Neural cell (in vitro differentiated cells): ENCODE measurements at regions not wholly inside any gene's neighbourhood (a gene's known extent, or its start where the extent isn't known, plus 50 kb on each side); places are given as distances from the start of the nearest gene placed in this dataset.

Source experiments
- H2AFZ ChIP-seq: fragments of 200-600, 300-800 bp; sonication (generic), shearing (Covaris generic); 2 replicates; pipeline ENCODE4 v1.6.0; 2014; ENCODE audit warnings: low read depth, mild to moderate bottlenecking, antibody characterized with exemption, low read length, moderate library complexity
- H3F3A ChIP-seq: fragments of 200-600 bp; shearing (Covaris generic); 2 replicates; pipeline ENCODE4 v1.6.1; 2016; ENCODE audit warnings: mild to moderate bottlenecking, moderate library complexity, mixed read lengths, antibody characterized with exemption, low read length; ENCODE audit not compliant: insufficient read depth, poor library complexity, severe bottlenecking
- H3K27ac ChIP-seq: fragments of 200-600, 300-800 bp; sonication (generic), shearing (Covaris generic); 2 replicates; pipeline ENCODE4 v1.5.1; 2014; ENCODE audit warnings: mild to moderate bottlenecking, low read length, moderate library complexity
- H3K27me3 ChIP-seq: fragments of 300-800, 200-600 bp; sonication (generic), shearing (Covaris generic); 2 replicates; pipeline ENCODE4 v1.6.0; 2014; ENCODE audit warnings: mild to moderate bottlenecking, low read depth, low read length, moderate library complexity; ENCODE audit not compliant: insufficient read depth
- H3K36me3 ChIP-seq: fragments of 300-800, 200-600 bp; sonication (generic), shearing (Covaris generic); 2 replicates; pipeline ENCODE4 v1.5.1; 2014; ENCODE audit warnings: mild to moderate bottlenecking, antibody characterized with exemption, low read length, moderate library complexity; ENCODE audit not compliant: insufficient read depth
- H3K4me2 ChIP-seq: fragments of 300-800, 200-600 bp; sonication (generic), shearing (Covaris generic); 2 replicates; pipeline ENCODE4 v1.6.0; 2014; ENCODE audit warnings: mild to moderate bottlenecking, low read length
- H3K4me3 ChIP-seq: fragments of 300-800, 200-600 bp; sonication (generic), shearing (Covaris generic); 2 replicates; pipeline ENCODE4 v1.5.1; 2014; ENCODE audit warnings: mild to moderate bottlenecking, low read length, moderate library complexity
- H3K79me2 ChIP-seq: fragments of 200-600 bp; shearing (Covaris generic); replicated peaks from 2 replicates; pipeline ENCODE4 v1.6.0; 2014; ENCODE audit warnings: mild to moderate bottlenecking, low read length, moderate library complexity; ENCODE audit not compliant: insufficient read depth
- H3K9ac ChIP-seq: fragments of 300-800, 200-600 bp; sonication (generic), shearing (Covaris generic); 2 replicates; pipeline ENCODE4 v1.6.1; 2016; ENCODE audit warnings: mild to moderate bottlenecking, low read length, mixed read lengths
- H3K9me2 ChIP-seq: fragments of 200-600 bp; shearing (Covaris generic); 2 replicates; pipeline ENCODE4 v1.6.1; 2016; ENCODE audit warnings: mild to moderate bottlenecking, low read length, mixed read lengths; ENCODE audit not compliant: insufficient read depth
- H3K9me3 ChIP-seq: fragments of 200-600, 300-800 bp; sonication (generic), shearing (Covaris generic); 2 replicates; pipeline ENCODE4 v1.6.1; 2016; ENCODE audit warnings: mild to moderate bottlenecking, mixed run types, low read length, moderate library complexity, mixed read lengths
- H4K20me1 ChIP-seq: fragments of 200-600 bp; shearing (Covaris generic); 2 replicates; pipeline ENCODE4 v1.6.1; 2016; ENCODE audit warnings: mild to moderate bottlenecking, mixed run types; ENCODE audit not compliant: insufficient read depth
- CTCF ChIP-seq: fragments of 450-650 bp; IDR thresholded peaks from 2 replicates; pipeline ENCODE4 v1.5.1; 2014; ENCODE audit warnings: antibody characterized with exemption, mild to moderate bottlenecking, moderate library complexity; ENCODE audit not compliant: poor library complexity, severe bottlenecking
- EP300 ChIP-seq: fragments of 450-650 bp; conservative IDR thresholded peaks from 2 replicates; pipeline ENCODE4 v1.6.1; 2014; ENCODE audit warnings: antibody characterized with exemption, mild to moderate bottlenecking, moderate library complexity; ENCODE audit not compliant: poor library complexity, severe bottlenecking
- EZH2 ChIP-seq: fragments of 200-600, 300-800 bp; shearing (Covaris generic), sonication (generic); IDR thresholded peaks from 2 replicates; pipeline ENCODE4 v1.6.1; 2014; ENCODE audit warnings: antibody characterized with exemption, low read length, borderline replicate concordance, mild to moderate bottlenecking; ENCODE audit not compliant: insufficient read depth, poor library complexity, severe bottlenecking
- MXI1 ChIP-seq: fragments of 450-650 bp; conservative IDR thresholded peaks from 2 replicates; pipeline ENCODE4 v1.6.1; 2014; ENCODE audit warnings: antibody characterized with exemption, mild to moderate bottlenecking; ENCODE audit not compliant: poor library complexity, severe bottlenecking
- POLR2AphosphoS5 ChIP-seq: IDR thresholded peaks from 2 replicates; pipeline ENCODE4 v1.6.1; 2012
- RAD21 ChIP-seq: fragments of 450-650 bp; conservative IDR thresholded peaks from 2 replicates; pipeline ENCODE4 v1.6.1; 2014; ENCODE audit warnings: antibody characterized with exemption, mild to moderate bottlenecking, moderate library complexity
- SMC3 ChIP-seq: fragments of 450-650 bp; conservative IDR thresholded peaks from 2 replicates; pipeline ENCODE4 v1.6.1; 2014; ENCODE audit warnings: antibody characterized with exemption, mild to moderate bottlenecking, moderate library complexity; ENCODE audit not compliant: poor library complexity
- TAF1 ChIP-seq: IDR thresholded peaks from 2 replicates; pipeline ENCODE4 v1.6.1; 2012; ENCODE audit warnings: low read depth
- TF ChIP-seq, protein P1 (sequence below): IDR thresholded peaks from 2 replicates; pipeline ENCODE4 v1.6.1; 2012; ENCODE audit warnings: borderline replicate concordance

GRCh38 chr15:49747340-49747739, 126.5 kb downstream of the DTWD1 start:
- Histone ChIP-seq H3K9me2 (no peaks in the 10 kb centered on the region), H3K9ac (no peak overlapping the region), H3K27me3 (no peaks in the 10 kb centered on the region), H3K9me3 (no peaks in the 10 kb centered on the region), H4K20me1 (no peaks in the 10 kb centered on the region), H2AFZ (no peak overlapping the region), H3F3A (no peaks in the 10 kb centered on the region), H3K27ac (no peak overlapping the region), H3K36me3 (no peaks in the 10 kb centered on the region), H3K4me2 (no peak overlapping the region), H3K4me3 (no peak overlapping the region), H3K79me2 (no peaks in the 10 kb centered on the region)
- TF ChIP-seq SMC3 (no peak), EZH2 (no peak), POLR2AphosphoS5 (no peak), RAD21 (no peak), CTCF (no peak), TAF1 (no peak)

DNA sequence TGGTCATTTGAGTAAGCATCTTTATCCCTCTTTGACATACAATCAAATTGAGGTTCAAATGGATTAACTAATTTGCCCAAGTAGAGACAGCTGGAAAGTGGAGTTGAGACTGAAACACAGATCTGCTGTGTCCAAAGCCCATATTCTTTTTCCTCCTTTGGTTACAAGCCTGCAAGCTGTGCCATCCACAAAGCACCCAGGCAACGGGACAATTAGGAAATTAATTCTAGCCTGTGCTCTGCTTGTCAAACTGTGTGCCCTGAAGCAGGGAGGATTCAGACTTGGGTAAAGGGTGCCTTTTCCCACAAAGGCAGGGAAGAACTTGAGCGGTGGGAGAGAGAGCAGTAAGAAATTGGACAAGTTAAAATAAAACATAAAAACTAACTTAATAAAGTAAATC, 127.9 kb downstream of the DTWD1 start:
- H3K27me3 ChIP-seq = no peaks in the 10 kb centered on the region
- no peaks in the 10 kb centered on the region for H3K9me2 ChIP-seq
- H3K36me3 ChIP-seq = no peaks in the 10 kb centered on the region
- TF ChIP-seq POLR2AphosphoS5 = no peak
- TF ChIP-seq EZH2 = no peak
- TF ChIP-seq, protein P1, sequence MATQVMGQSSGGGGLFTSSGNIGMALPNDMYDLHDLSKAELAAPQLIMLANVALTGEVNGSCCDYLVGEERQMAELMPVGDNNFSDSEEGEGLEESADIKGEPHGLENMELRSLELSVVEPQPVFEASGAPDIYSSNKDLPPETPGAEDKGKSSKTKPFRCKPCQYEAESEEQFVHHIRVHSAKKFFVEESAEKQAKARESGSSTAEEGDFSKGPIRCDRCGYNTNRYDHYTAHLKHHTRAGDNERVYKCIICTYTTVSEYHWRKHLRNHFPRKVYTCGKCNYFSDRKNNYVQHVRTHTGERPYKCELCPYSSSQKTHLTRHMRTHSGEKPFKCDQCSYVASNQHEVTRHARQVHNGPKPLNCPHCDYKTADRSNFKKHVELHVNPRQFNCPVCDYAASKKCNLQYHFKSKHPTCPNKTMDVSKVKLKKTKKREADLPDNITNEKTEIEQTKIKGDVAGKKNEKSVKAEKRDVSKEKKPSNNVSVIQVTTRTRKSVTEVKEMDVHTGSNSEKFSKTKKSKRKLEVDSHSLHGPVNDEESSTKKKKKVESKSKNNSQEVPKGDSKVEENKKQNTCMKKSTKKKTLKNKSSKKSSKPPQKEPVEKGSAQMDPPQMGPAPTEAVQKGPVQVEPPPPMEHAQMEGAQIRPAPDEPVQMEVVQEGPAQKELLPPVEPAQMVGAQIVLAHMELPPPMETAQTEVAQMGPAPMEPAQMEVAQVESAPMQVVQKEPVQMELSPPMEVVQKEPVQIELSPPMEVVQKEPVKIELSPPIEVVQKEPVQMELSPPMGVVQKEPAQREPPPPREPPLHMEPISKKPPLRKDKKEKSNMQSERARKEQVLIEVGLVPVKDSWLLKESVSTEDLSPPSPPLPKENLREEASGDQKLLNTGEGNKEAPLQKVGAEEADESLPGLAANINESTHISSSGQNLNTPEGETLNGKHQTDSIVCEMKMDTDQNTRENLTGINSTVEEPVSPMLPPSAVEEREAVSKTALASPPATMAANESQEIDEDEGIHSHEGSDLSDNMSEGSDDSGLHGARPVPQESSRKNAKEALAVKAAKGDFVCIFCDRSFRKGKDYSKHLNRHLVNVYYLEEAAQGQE = no peak
- no peak for TF ChIP-seq SMC3
- TF ChIP-seq MXI1 = no peak
- no peak for TF ChIP-seq CTCF
- TF ChIP-seq TAF1 = no peak
- TF ChIP-seq EP300 = no peak
- TF ChIP-seq RAD21 = no peak
- H3F3A ChIP-seq = no peaks in the 10 kb centered on the region
- H3K4me3 ChIP-seq = no peak overlapping the region
- no peaks in the 10 kb centered on the region for H3K9me3 ChIP-seq
- no peaks in the 10 kb centered on the region for H3K79me2 ChIP-seq
- H4K20me1 ChIP-seq = no peaks in the 10 kb centered on the region
- H2AFZ ChIP-seq = no peak overlapping the region
- H3K27ac ChIP-seq = no peak overlapping the region
- no peak overlapping the region for H3K9ac ChIP-seq
- H3K4me2 ChIP-seq = no peak overlapping the region
